ENCODE measurements at regions not wholly inside any gene's neighbourhood (a gene's known extent, or its start where the extent isn't known, plus 50 kb on each side); places are given as distances from the start of the nearest gene placed in this dataset.
"Not testable (repeated sequence)": the region's sequence is repeated elsewhere in the genome, so short reads cannot be mapped to it uniquely, and the experiment has no call there.

DNA sequence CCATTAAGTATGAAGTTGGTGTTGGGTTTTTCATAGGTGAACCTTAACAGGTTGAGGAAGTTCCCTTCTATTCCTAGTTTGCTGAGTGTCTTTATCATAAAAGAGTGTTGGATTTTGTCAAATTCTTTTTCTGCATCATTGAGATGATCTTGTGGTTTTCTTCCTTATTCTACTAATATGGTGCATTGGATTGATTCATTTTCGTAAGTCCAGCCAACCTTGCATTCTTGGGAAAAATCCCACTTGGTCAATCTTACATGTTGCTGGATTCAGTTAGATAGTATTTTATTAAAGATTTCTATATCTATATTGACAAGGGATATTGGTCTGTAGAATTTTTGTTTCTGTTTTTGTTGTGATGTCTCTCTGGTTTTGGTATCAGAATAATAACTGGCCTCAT is 83.7 kb upstream of the C15orf39 start:
- no peak for DNase-seq (ENCODE audit: low spot score in 2 of 2)
- Histone ChIP-seq H3K36me3 (no peaks in the 10 kb centered on the region), H3K4me1 (no peaks in the 10 kb centered on the region), H3K9me3 (peaks cover 0 to 14% (median 0%) of the 10 kb centered on the region in 4 donors), H3K27me3 (no peaks in the 10 kb centered on the region), H3K27ac (no peak overlapping the region), H3K4me3 (no peak overlapping the region)
- TF ChIP-seq EP300 (IDR thresholded peaks at IDR 0.05): no peak
- TF ChIP-seq, protein P1, sequence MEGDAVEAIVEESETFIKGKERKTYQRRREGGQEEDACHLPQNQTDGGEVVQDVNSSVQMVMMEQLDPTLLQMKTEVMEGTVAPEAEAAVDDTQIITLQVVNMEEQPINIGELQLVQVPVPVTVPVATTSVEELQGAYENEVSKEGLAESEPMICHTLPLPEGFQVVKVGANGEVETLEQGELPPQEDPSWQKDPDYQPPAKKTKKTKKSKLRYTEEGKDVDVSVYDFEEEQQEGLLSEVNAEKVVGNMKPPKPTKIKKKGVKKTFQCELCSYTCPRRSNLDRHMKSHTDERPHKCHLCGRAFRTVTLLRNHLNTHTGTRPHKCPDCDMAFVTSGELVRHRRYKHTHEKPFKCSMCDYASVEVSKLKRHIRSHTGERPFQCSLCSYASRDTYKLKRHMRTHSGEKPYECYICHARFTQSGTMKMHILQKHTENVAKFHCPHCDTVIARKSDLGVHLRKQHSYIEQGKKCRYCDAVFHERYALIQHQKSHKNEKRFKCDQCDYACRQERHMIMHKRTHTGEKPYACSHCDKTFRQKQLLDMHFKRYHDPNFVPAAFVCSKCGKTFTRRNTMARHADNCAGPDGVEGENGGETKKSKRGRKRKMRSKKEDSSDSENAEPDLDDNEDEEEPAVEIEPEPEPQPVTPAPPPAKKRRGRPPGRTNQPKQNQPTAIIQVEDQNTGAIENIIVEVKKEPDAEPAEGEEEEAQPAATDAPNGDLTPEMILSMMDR (IDR thresholded peaks at IDR 0.05): no peak
- no peak for TF ChIP-seq POLR2A (IDR thresholded peaks at IDR 0.05)
- WGBS, 2 donors: 97 to 100% methylated on average over 1 of the region's 1 CpG

DNA sequence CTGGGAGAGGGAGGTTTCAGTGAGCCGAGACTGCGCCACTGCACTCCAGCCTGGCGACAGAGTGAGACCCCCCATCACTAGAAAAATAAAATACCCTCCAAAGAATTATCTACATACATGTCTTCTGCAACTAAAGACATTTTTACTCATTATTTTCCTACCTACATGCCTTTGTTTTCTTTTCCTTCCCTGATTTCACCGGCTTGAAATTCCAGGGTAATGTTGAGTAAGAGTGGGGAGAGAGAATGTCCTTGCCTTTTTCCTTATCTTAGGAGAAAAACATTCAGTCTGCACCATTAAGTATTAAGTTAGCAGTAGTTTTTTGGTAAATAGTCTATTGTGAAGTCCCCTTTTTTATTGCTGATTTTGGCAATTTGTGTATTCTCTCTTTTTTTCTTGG is 82.4 kb upstream of the C15orf39 start:
- WGBS, 2 donors: 84 to 91% methylated on average over 4 of the region's 4 CpGs
- not testable (repeated sequence) for H3K36me3 ChIP-seq; H3K4me3 ChIP-seq; H3K4me1 ChIP-seq; DNase-seq (ENCODE audit: low spot score in 2 of 2); H3K27me3 ChIP-seq; H3K27ac ChIP-seq; H3K9me3 ChIP-seq

DNA sequence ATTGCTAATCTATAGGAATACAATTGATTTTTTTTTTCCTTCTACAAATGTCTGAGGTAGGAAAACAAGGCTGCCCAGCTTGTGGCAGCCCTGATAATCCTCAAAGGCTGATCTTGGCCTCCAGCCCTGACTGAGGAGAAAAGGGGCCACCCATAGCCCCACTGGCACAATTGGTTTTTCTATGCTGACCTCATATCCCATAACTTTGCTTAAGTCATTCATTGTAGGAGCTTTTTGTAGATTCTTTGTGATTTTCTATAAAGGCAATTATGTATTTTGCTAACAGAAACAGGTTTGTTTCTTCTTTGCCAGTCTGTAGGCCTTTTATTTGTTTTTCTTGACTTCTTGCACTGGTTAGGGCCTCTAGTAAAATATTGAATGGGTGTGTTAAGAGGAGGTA is 80.2 kb upstream of the C15orf39 start:
- H3K9me3 ChIP-seq: no peaks in the 10 kb centered on the region
- no peaks in the 10 kb centered on the region for H3K36me3 ChIP-seq
- no peak for DNase-seq (ENCODE audit: low spot score in 2 of 2)
- H3K27me3 ChIP-seq: no peaks in the 10 kb centered on the region
- H3K27ac ChIP-seq: no peak overlapping the region
- TF ChIP-seq, protein P1 (IDR thresholded peaks at IDR 0.05): no peak
- TF ChIP-seq POLR2A (IDR thresholded peaks at IDR 0.05): no peak
- peaks cover 0 to 18% (median 0%) of the 10 kb centered on the region in 4 donors for H3K4me1 ChIP-seq
- H3K4me3 ChIP-seq: no peak overlapping the region

DNA sequence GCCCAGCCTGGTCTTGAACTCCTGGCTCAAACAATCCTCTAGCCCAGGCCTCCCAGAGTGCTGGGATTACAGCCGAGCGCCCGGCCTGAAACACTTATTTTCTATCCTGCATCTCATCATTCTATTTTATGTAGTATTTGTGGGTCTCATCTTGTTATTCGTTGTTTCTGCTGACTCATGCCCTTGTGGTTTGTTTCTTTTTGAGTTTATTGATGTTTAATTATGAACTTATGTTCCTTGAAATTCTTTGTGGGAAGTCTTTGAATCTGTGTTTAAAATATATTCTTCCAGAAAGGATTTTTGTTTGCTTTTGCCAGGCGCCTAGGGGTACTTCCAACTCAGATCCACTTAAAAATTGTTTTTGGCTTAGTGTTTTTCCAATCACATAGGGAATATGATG is 78.3 kb upstream of the C15orf39 start:
- DNase-seq (ENCODE audit: low spot score in 2 of 2): no peak
- peaks cover 0 to 18% (median 0%) of the 10 kb centered on the region in 4 donors for H3K4me1 ChIP-seq
- no peaks in the 10 kb centered on the region for H3K27me3 ChIP-seq
- no peak for TF ChIP-seq POLR2A (IDR thresholded peaks at IDR 0.05)
- TF ChIP-seq EP300 (IDR thresholded peaks at IDR 0.05): no peak
- TF ChIP-seq, protein P1 (IDR thresholded peaks at IDR 0.05): no peak
- H3K36me3 ChIP-seq: no peaks in the 10 kb centered on the region
- H3K4me3 ChIP-seq: no peak overlapping the region
- WGBS, 2 donors: 79 to 84% methylated on average over 5 of the region's 5 CpGs
- H3K9me3 ChIP-seq: no peaks in the 10 kb centered on the region
- no peak overlapping the region for H3K27ac ChIP-seq

DNA sequence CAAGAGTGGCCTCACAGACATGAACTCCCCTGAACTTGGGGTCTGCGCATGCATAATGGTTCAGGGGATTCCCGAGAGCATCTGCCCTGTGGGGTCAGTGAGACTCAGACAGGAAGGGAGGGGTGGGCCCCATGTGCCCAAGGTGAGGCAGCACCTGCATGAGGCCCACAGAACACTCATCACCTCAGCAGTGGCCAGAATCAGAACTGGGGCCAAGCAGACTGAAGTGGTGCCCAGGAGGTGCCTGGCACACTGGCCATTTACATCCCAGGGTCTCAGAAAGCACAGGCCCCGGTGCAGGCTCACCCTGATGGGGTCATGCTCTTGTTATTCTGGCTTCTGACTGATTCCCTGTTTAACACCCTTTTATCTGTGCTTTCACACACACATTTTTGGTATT is 77.4 kb upstream of the C15orf39 start:
- H3K4me1 ChIP-seq: peaks cover 0 to 18% (median 0%) of the 10 kb centered on the region in 4 donors
- WGBS, 2 donors: 59 to 72% methylated on average over 3 of the region's 3 CpGs
- not testable (repeated sequence) for H3K9me3 ChIP-seq; H3K36me3 ChIP-seq; H3K27ac ChIP-seq; H3K27me3 ChIP-seq; DNase-seq (ENCODE audit: low spot score in 2 of 2); H3K4me3 ChIP-seq

DNA sequence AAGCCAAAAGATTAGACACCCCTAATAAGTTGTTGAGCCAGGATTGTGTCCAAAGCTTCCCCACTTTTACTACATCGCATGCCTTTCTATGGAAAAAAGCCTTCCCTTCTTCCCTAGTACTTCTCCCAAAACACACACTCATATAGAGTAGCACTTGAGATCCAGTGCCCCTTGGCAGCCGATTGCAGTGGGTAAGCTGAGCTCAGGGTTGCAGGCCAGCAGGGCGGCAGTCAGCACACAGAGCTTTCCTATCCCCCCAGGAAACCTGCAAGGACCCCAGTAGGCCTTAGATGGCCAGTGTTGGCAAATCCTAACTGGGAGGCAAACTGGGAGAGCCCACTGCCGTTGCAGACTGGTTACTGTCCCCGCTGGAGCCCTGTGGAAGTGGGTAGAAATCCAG is 75.7 kb upstream of the C15orf39 start:
- 93 to 94% methylated on average over 3 to 5 of the region's 5 CpGs for WGBS, 2 donors
- no peak for DNase-seq (ENCODE audit: low spot score in 2 of 2)
- no peak overlapping the region for H3K27ac ChIP-seq
- H3K27me3 ChIP-seq: no peaks in the 10 kb centered on the region
- H3K4me3 ChIP-seq: no peak overlapping the region
- TF ChIP-seq, protein P1 (IDR thresholded peaks at IDR 0.05): no peak
- TF ChIP-seq EP300 (IDR thresholded peaks at IDR 0.05) (no peak), POLR2A (IDR thresholded peaks at IDR 0.05) (no peak)
- H3K9me3 ChIP-seq: no peaks in the 10 kb centered on the region
- H3K4me1 ChIP-seq: peaks cover 0 to 18% (median 0%) of the 10 kb centered on the region in 4 donors
- no peaks in the 10 kb centered on the region for H3K36me3 ChIP-seq

All from tibial nerve (tissue), 4 donors.